ENCODE measurements at regions not wholly inside any gene's neighbourhood (a gene's known extent, or its start where the extent isn't known, plus 50 kb on each side); places are given as distances from the start of the nearest gene placed in this dataset.

GRCh38 chr1:173275496-173275895 lies 68.4 kb upstream of the TNFSF4 start:
- H3K4me1 ChIP-seq (ENCODE audit: insufficient read depth, poor library complexity, severe bottlenecking) = peaks cover 5% of the 10 kb centered on the region
- no peak for DNase-seq (ENCODE audit: low spot score)
- no peaks in the 10 kb centered on the region for H3K27me3 ChIP-seq (ENCODE audit: insufficient read depth, poor library complexity, severe bottlenecking)
- TF ChIP-seq, protein P1, sequence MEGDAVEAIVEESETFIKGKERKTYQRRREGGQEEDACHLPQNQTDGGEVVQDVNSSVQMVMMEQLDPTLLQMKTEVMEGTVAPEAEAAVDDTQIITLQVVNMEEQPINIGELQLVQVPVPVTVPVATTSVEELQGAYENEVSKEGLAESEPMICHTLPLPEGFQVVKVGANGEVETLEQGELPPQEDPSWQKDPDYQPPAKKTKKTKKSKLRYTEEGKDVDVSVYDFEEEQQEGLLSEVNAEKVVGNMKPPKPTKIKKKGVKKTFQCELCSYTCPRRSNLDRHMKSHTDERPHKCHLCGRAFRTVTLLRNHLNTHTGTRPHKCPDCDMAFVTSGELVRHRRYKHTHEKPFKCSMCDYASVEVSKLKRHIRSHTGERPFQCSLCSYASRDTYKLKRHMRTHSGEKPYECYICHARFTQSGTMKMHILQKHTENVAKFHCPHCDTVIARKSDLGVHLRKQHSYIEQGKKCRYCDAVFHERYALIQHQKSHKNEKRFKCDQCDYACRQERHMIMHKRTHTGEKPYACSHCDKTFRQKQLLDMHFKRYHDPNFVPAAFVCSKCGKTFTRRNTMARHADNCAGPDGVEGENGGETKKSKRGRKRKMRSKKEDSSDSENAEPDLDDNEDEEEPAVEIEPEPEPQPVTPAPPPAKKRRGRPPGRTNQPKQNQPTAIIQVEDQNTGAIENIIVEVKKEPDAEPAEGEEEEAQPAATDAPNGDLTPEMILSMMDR (IDR thresholded peaks at IDR 0.05; ENCODE audit: poor library complexity, severe bottlenecking) = no peak
- ATAC-seq (ENCODE audit: low read depth) = no peak
- H3K27ac ChIP-seq (ENCODE audit: poor library complexity, severe bottlenecking) = no peak overlapping the region
- H3K9me3 ChIP-seq (ENCODE audit: severe bottlenecking) = no peaks in the 10 kb centered on the region
- H3K36me3 ChIP-seq (ENCODE audit: low read depth) = no peaks in the 10 kb centered on the region
- no peak overlapping the region for H3K4me3 ChIP-seq (ENCODE audit: severe bottlenecking)

GRCh38 chr1:173276922-173277800 lies 70.0 kb upstream of the TNFSF4 start:
- ATAC-seq (ENCODE audit: low read depth) (no peak), DNase-seq (ENCODE audit: low spot score) (no peak)
- Histone ChIP-seq H3K4me1 (ENCODE audit: insufficient read depth, poor library complexity, severe bottlenecking) (no peaks in the 10 kb centered on the region), H3K4me3 (ENCODE audit: severe bottlenecking) (no peak overlapping the region), H3K27me3 (ENCODE audit: insufficient read depth, poor library complexity, severe bottlenecking) (no peaks in the 10 kb centered on the region), H3K36me3 (ENCODE audit: low read depth) (no peaks in the 10 kb centered on the region), H3K9me3 (ENCODE audit: severe bottlenecking) (no peaks in the 10 kb centered on the region), H3K27ac (ENCODE audit: poor library complexity, severe bottlenecking) (no peak overlapping the region)
- TF ChIP-seq, protein P1 (IDR thresholded peaks at IDR 0.05; ENCODE audit: poor library complexity, severe bottlenecking) = no peak

GRCh38 chr1:173280899-173281660 lies 73.9 kb upstream of the TNFSF4 start:
- no peak overlapping the region for H3K4me3 ChIP-seq (ENCODE audit: severe bottlenecking)
- no peak overlapping the region for H3K27ac ChIP-seq (ENCODE audit: poor library complexity, severe bottlenecking)
- H3K27me3 ChIP-seq (ENCODE audit: insufficient read depth, poor library complexity, severe bottlenecking) = no peaks in the 10 kb centered on the region
- ATAC-seq (ENCODE audit: low read depth) (no peak), DNase-seq (ENCODE audit: low spot score) (no peak)
- H3K9me3 ChIP-seq (ENCODE audit: severe bottlenecking) = no peaks in the 10 kb centered on the region
- TF ChIP-seq, protein P1 (IDR thresholded peaks at IDR 0.05; ENCODE audit: poor library complexity, severe bottlenecking) = no peak
- H3K36me3 ChIP-seq (ENCODE audit: low read depth) = no peaks in the 10 kb centered on the region
- H3K4me1 ChIP-seq (ENCODE audit: insufficient read depth, poor library complexity, severe bottlenecking) = no peaks in the 10 kb centered on the region

DNA sequence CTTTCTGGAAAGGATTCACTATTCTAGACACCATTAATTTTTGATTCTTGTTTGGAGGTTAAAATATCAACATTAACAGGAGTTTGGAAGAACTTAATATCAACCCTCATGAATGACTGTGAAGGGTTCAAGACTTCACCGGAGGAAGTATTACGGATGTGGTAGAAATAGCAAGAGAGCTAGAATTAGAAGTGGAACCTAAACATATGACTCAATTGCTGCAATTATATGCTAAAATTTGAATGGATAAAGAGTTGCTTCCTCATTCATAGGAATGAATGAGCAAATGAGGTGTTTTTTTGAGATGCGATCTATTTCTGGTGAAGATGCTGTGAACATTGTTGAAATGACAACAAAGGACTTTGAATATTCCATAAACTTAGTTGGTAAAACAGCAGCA lies 77.9 kb upstream of the TNFSF4 start:
- Histone ChIP-seq H3K9me3 (ENCODE audit: severe bottlenecking) (no peaks in the 10 kb centered on the region), H3K36me3 (ENCODE audit: low read depth) (no peaks in the 10 kb centered on the region), H3K27me3 (ENCODE audit: insufficient read depth, poor library complexity, severe bottlenecking) (no peaks in the 10 kb centered on the region), H3K4me1 (ENCODE audit: insufficient read depth, poor library complexity, severe bottlenecking) (no peaks in the 10 kb centered on the region), H3K27ac (ENCODE audit: poor library complexity, severe bottlenecking) (no peak overlapping the region), H3K4me3 (ENCODE audit: severe bottlenecking) (no peak overlapping the region)
- ATAC-seq (ENCODE audit: low read depth) (no peak), DNase-seq (ENCODE audit: low spot score) (no peak)
- TF ChIP-seq, protein P1 (IDR thresholded peaks at IDR 0.05; ENCODE audit: poor library complexity, severe bottlenecking) = no peak
